Lower leg skin (tissue), 3 donors: ENCODE measurements at regions not wholly inside any gene's neighbourhood (a gene's known extent, or its start where the extent isn't known, plus 50 kb on each side); places are given as distances from the start of the nearest gene placed in this dataset.

ENCODE experiments used
- POLR2A ChIP-seq, 2 donors: fragments of 450-650 bp; IDR thresholded peaks; one replicate each; pipeline ENCODE4 v1.6.1; 2016 to 2017; ENCODE audit warnings: antibody characterized with exemption in 2 of 2, mild to moderate bottlenecking in 1 of 2, moderate library complexity in 1 of 2
- TF ChIP-seq, protein P1 (sequence below), 3 donors: fragments of 450-650 bp; IDR thresholded peaks; one replicate each; pipeline ENCODE4 v1.5.1; 2016; ENCODE audit warnings: antibody characterized with exemption in 3 of 3, mild to moderate bottlenecking in 3 of 3, moderate library complexity in 2 of 3

DNA sequence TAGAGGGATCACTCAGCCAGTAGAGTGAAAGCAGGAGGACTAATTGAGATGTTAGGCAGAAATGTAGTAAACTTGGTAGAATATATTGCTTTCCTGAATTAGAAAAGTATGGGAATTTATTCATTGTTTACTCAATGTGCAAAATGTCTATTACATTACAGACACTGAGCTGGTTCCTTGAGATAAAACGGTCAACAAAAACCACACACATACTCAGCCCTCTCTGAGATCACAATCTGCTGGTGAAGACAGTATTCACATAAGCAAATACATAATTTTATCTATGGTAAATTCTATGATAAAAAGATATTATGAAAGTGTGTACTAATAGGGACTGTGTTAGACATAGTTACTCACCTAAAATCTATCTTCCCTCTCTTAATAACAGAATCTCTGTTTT, 833.5 kb downstream of the KCNA4 start:
- TF ChIP-seq, protein P1, sequence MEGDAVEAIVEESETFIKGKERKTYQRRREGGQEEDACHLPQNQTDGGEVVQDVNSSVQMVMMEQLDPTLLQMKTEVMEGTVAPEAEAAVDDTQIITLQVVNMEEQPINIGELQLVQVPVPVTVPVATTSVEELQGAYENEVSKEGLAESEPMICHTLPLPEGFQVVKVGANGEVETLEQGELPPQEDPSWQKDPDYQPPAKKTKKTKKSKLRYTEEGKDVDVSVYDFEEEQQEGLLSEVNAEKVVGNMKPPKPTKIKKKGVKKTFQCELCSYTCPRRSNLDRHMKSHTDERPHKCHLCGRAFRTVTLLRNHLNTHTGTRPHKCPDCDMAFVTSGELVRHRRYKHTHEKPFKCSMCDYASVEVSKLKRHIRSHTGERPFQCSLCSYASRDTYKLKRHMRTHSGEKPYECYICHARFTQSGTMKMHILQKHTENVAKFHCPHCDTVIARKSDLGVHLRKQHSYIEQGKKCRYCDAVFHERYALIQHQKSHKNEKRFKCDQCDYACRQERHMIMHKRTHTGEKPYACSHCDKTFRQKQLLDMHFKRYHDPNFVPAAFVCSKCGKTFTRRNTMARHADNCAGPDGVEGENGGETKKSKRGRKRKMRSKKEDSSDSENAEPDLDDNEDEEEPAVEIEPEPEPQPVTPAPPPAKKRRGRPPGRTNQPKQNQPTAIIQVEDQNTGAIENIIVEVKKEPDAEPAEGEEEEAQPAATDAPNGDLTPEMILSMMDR (IDR thresholded peaks at IDR 0.05) = no peak
- no peak for TF ChIP-seq POLR2A (IDR thresholded peaks at IDR 0.05)
